Uterus (tissue), 2 donors: ENCODE measurements at regions not wholly inside any gene's neighbourhood (a gene's known extent, or its start where the extent isn't known, plus 50 kb on each side); places are given as distances from the start of the nearest gene placed in this dataset.

ENCODE experiments used
- CTCF ChIP-seq, 4 experiments: fragments of 200-600 bp in 2 of 4; fragments of 450-650 bp in 2 of 4; sonication (generic) in 2 of 4; IDR thresholded peaks; one replicate each; pipeline ENCODE4 v1.5.1; 2016 to 2019; ENCODE audit warnings: antibody characterized with exemption in 4 of 4, mild to moderate bottlenecking in 2 of 4, moderate library complexity in 1 of 4
- POLR2A ChIP-seq, 2 donors: fragments of 450-650 bp; IDR thresholded peaks; one replicate each; pipeline ENCODE4 v1.6.1; 2016; ENCODE audit warnings: antibody characterized with exemption in 2 of 2, mild to moderate bottlenecking in 1 of 2, moderate library complexity in 1 of 2

DNA sequence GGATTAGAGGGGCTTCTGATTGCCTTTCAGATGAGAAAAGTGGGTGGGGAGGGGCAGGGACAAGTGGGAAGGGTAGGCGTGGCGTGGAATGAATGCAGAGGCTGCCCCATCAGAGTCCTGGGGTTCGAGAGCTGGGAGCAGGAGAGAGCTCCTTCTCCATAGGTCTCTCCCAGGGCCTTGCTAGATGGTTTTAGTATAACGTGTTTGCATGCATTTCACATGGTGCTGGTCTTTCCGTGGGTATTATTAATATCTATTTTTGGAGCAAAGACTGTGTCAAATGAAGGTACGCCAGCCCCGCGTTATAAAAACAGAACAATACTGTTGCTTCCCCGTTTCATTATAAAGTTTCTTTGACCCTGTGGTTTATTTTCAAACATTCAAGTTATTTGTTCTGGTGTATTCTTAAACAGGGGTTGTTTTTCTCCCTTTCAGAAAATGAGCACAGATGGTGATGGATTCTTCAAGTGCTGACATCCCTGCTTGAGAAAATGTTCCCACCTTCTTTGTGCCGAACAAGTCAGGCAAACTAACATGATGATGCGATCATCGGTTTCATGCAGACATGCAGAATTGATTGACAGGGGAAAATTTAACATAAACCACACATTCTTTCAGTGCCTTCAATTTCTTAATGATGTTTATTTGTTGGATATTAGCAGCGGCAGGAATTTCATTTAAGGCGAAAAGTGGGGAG lies 62.1 kb upstream of the ZNF536 start:
- TF ChIP-seq CTCF (IDR thresholded peaks at IDR 0.05): no peak
- no peak for TF ChIP-seq POLR2A (IDR thresholded peaks at IDR 0.05)
